Effector memory CD8-positive, alpha-beta T cell (primary cell): ENCODE measurements at regions not wholly inside any gene's neighbourhood (a gene's known extent, or its start where the extent isn't known, plus 50 kb on each side); places are given as distances from the start of the nearest gene placed in this dataset.
"Not testable (repeated sequence)": the region's sequence is repeated elsewhere in the genome, so short reads cannot be mapped to it uniquely, and the experiment has no call there.

ENCODE experiments used
- ATAC-seq: fragments of 150-1000 bp; cut with Tn5 transposase; replicated peaks from 2 replicates; pipeline ENCODE4 v1.10.0; 2021; ENCODE audit warnings: mild to moderate bottlenecking, moderate library complexity
- DNase-seq, 3 experiments: peaks; one replicate each; pipeline ENCODE4 v3.0.0; 2021
- H3K27ac Mint-ChIP-seq, 2 donors: one replicate each; pipeline ENCODE4 v1.8.0; 2022; ENCODE audit warnings: mild to moderate bottlenecking in 2 of 2, mixed read lengths in 2 of 2, moderate library complexity in 2 of 2
- H3K27me3 Mint-ChIP-seq, 2 donors: one replicate each; pipeline ENCODE4 v1.8.0; 2022; ENCODE audit warnings: mixed read lengths in 2 of 2
- H3K36me3 Mint-ChIP-seq: one replicate; pipeline ENCODE4 v1.8.0; 2022; ENCODE audit warnings: mild to moderate bottlenecking, moderate library complexity, mixed read lengths; ENCODE audit not compliant: insufficient read depth
- H3K4me1 Mint-ChIP-seq, 2 donors: one replicate each; pipeline ENCODE4 v1.8.0; 2022; ENCODE audit warnings: low read depth in 2 of 2, mixed read lengths in 2 of 2
- H3K4me3 Mint-ChIP-seq, 2 donors: one replicate each; pipeline ENCODE4 v1.8.0; 2022; ENCODE audit warnings: mild to moderate bottlenecking in 2 of 2, mixed read lengths in 2 of 2, moderate library complexity in 2 of 2
- H3K9me3 Mint-ChIP-seq, 2 donors: one replicate each; pipeline ENCODE4 v1.8.0; 2022; ENCODE audit warnings: mixed read lengths in 2 of 2

GRCh38 chr13:33682020-33682564 is 135.9 kb upstream of the RFC3 start:
- ATAC-seq (no peak), DNase-seq (no peak)
- Mint-ChIP-seq H3K4me1 (peaks cover 4 to 10% of the 10 kb centered on the region in 2 donors), H3K27me3 (no peaks in the 10 kb centered on the region), H3K27ac (no peak overlapping the region), H3K4me3 (no peak overlapping the region), H3K9me3 (no peaks in the 10 kb centered on the region), H3K36me3 (no peaks in the 10 kb centered on the region)

GRCh38 chr13:33682646-33683045 is 135.3 kb upstream of the RFC3 start:
- DNase-seq, ATAC-seq, H3K36me3 Mint-ChIP-seq, H3K27ac Mint-ChIP-seq, H3K27me3 Mint-ChIP-seq, H3K4me3 Mint-ChIP-seq, H3K9me3 Mint-ChIP-seq: not testable (repeated sequence)
- peaks cover 4 to 10% of the 10 kb centered on the region in 2 donors for H3K4me1 Mint-ChIP-seq

GRCh38 chr13:33683376-33683775 is 134.6 kb upstream of the RFC3 start:
- no peak overlapping the region for H3K27ac Mint-ChIP-seq
- no peaks in the 10 kb centered on the region for H3K36me3 Mint-ChIP-seq
- no peak for DNase-seq
- no peaks in the 10 kb centered on the region for H3K9me3 Mint-ChIP-seq
- no peaks in the 10 kb centered on the region for H3K27me3 Mint-ChIP-seq
- H3K4me1 Mint-ChIP-seq, result peaks cover 4 to 10% of the 10 kb centered on the region in 2 donors
- no peak for ATAC-seq
- no peak overlapping the region for H3K4me3 Mint-ChIP-seq

GRCh38 chr13:33684874-33685273 is 133.1 kb upstream of the RFC3 start:
- no peaks in the 10 kb centered on the region for H3K36me3 Mint-ChIP-seq
- H3K27me3 Mint-ChIP-seq, result no peaks in the 10 kb centered on the region
- H3K4me3 Mint-ChIP-seq, result no peak overlapping the region
- H3K4me1 Mint-ChIP-seq, result no peaks in the 10 kb centered on the region
- H3K27ac Mint-ChIP-seq, result no peak overlapping the region
- ATAC-seq, result no peak
- no peak for DNase-seq
- H3K9me3 Mint-ChIP-seq, result no peaks in the 10 kb centered on the region

- Mint-ChIP-seq H3K27ac (no peak overlapping the region), H3K4me1 (no peaks in the 10 kb centered on the region), H3K27me3 (no peaks in the 10 kb centered on the region), H3K4me3 (no peak overlapping the region), H3K9me3 (no peaks in the 10 kb centered on the region), H3K36me3 (no peaks in the 10 kb centered on the region)
- ATAC-seq (no peak), DNase-seq (no peak)
Observed at GRCh38 chr13:33686772-33687480, 131.0 kb upstream of the RFC3 start.

GRCh38 chr13:33690354-33690753 is 127.6 kb upstream of the RFC3 start:
- H3K27me3 Mint-ChIP-seq, result no peaks in the 10 kb centered on the region
- H3K4me1 Mint-ChIP-seq, result no peaks in the 10 kb centered on the region
- H3K4me3 Mint-ChIP-seq, result no peak overlapping the region
- H3K9me3 Mint-ChIP-seq, result no peaks in the 10 kb centered on the region
- H3K27ac Mint-ChIP-seq, result no peak overlapping the region
- ATAC-seq, result no peak
- H3K36me3 Mint-ChIP-seq, result no peaks in the 10 kb centered on the region
- DNase-seq, result no peak

- no peaks in the 10 kb centered on the region for H3K27me3 Mint-ChIP-seq
- no peak overlapping the region for H3K4me3 Mint-ChIP-seq
- no peaks in the 10 kb centered on the region for H3K9me3 Mint-ChIP-seq
- no peaks in the 10 kb centered on the region for H3K4me1 Mint-ChIP-seq
- no peak overlapping the region for H3K27ac Mint-ChIP-seq
- no peaks in the 10 kb centered on the region for H3K36me3 Mint-ChIP-seq
- DNase-seq (no peak), ATAC-seq (no peak)
Observed at GRCh38 chr13:33691980-33692379, 126.0 kb upstream of the RFC3 start.

- Mint-ChIP-seq H3K4me3 (no peak overlapping the region), H3K27ac (no peak overlapping the region), H3K36me3 (no peaks in the 10 kb centered on the region), H3K4me1 (no peaks in the 10 kb centered on the region), H3K27me3 (no peaks in the 10 kb centered on the region), H3K9me3 (no peaks in the 10 kb centered on the region)
- ATAC-seq, result no peak
- DNase-seq, result no peak
Observed at GRCh38 chr13:33692531-33692930, 125.4 kb upstream of the RFC3 start.

GRCh38 chr13:33694546-33694945 is 123.4 kb upstream of the RFC3 start:
- DNase-seq (no peak), ATAC-seq (no peak)
- Mint-ChIP-seq H3K4me3 (no peak overlapping the region), H3K9me3 (no peaks in the 10 kb centered on the region), H3K36me3 (no peaks in the 10 kb centered on the region), H3K4me1 (no peaks in the 10 kb centered on the region), H3K27me3 (no peaks in the 10 kb centered on the region), H3K27ac (no peak overlapping the region)

GRCh38 chr13:33696530-33696929 is 121.4 kb upstream of the RFC3 start:
- ATAC-seq (no peak), DNase-seq (no peak)
- Mint-ChIP-seq H3K4me1 (no peaks in the 10 kb centered on the region), H3K27ac (no peak overlapping the region), H3K4me3 (no peak overlapping the region), H3K9me3 (no peaks in the 10 kb centered on the region), H3K36me3 (no peaks in the 10 kb centered on the region), H3K27me3 (no peaks in the 10 kb centered on the region)

- H3K4me1 Mint-ChIP-seq, result no peaks in the 10 kb centered on the region
- no peak overlapping the region for H3K4me3 Mint-ChIP-seq
- H3K9me3 Mint-ChIP-seq, result no peaks in the 10 kb centered on the region
- DNase-seq (no peak), ATAC-seq (no peak)
- no peaks in the 10 kb centered on the region for H3K36me3 Mint-ChIP-seq
- H3K27ac Mint-ChIP-seq, result no peak overlapping the region
- H3K27me3 Mint-ChIP-seq, result peaks cover 0 to 9% of the 10 kb centered on the region in 2 donors
Observed at GRCh38 chr13:33697926-33698325, 120.0 kb upstream of the RFC3 start.

GRCh38 chr13:33707449-33707848 is 110.5 kb upstream of the RFC3 start:
- Mint-ChIP-seq H3K9me3 (peaks cover 2 to 17% of the 10 kb centered on the region in 2 donors), H3K4me3 (no peak overlapping the region), H3K36me3 (no peaks in the 10 kb centered on the region), H3K4me1 (no peaks in the 10 kb centered on the region), H3K27me3 (peaks cover 16 to 33% of the 10 kb centered on the region in 2 donors), H3K27ac (no peak overlapping the region)
- no peak for ATAC-seq
- no peak for DNase-seq

GRCh38 chr13:33710924-33711323 is 107.0 kb upstream of the RFC3 start:
- DNase-seq, result no peak
- no peak overlapping the region for H3K4me3 Mint-ChIP-seq
- peaks cover 2 to 13% of the 10 kb centered on the region in 2 donors for H3K9me3 Mint-ChIP-seq
- H3K4me1 Mint-ChIP-seq, result no peaks in the 10 kb centered on the region
- H3K36me3 Mint-ChIP-seq, result no peaks in the 10 kb centered on the region
- ATAC-seq, result no peak
- H3K27me3 Mint-ChIP-seq, result peaks cover 7 to 28% of the 10 kb centered on the region in 2 donors
- no peak overlapping the region for H3K27ac Mint-ChIP-seq

- peaks cover 2 to 23% of the 10 kb centered on the region in 2 donors for H3K27me3 Mint-ChIP-seq
- H3K4me3 Mint-ChIP-seq, result no peak overlapping the region
- no peak for DNase-seq
- H3K4me1 Mint-ChIP-seq, result no peaks in the 10 kb centered on the region
- ATAC-seq, result no peak
- H3K36me3 Mint-ChIP-seq, result no peaks in the 10 kb centered on the region
- no peak overlapping the region for H3K27ac Mint-ChIP-seq
- peaks cover 2 to 8% of the 10 kb centered on the region in 2 donors for H3K9me3 Mint-ChIP-seq
Observed at GRCh38 chr13:33711436-33711835, 106.5 kb upstream of the RFC3 start.
